Mesenchymal stem cell (in vitro differentiated cells and primary cell): ENCODE measurements at regions not wholly inside any gene's neighbourhood (a gene's known extent, or its start where the extent isn't known, plus 50 kb on each side); places are given as distances from the start of the nearest gene placed in this dataset.

Experiments
- DNase-seq: peaks from one replicate; pipeline ENCODE4 v3.0.0-alpha.2; 2013
- H2AFZ ChIP-seq: one replicate; pipeline ENCODE4 v1.6.1; 2013; ENCODE audit warnings: low read depth, mild to moderate bottlenecking, control low read depth, inconsistent platforms, low read length, moderate library complexity
- H2AK5ac ChIP-seq: 2 replicates; pipeline ENCODE4 v1.6.1; 2013; ENCODE audit warnings: low read length, moderate library complexity, mild to moderate bottlenecking, inconsistent platforms; ENCODE audit not compliant: severe bottlenecking
- H2BK120ac ChIP-seq: one replicate; pipeline ENCODE4 v1.6.1; 2013; ENCODE audit warnings: low read depth, mild to moderate bottlenecking, inconsistent platforms, low read length, moderate library complexity
- H2BK12ac ChIP-seq, 2 experiments: one replicate each; pipeline ENCODE4 v1.6.1; 2013; ENCODE audit warnings: inconsistent platforms in 2 of 2, low read length in 2 of 2, mild to moderate bottlenecking in 2 of 2, moderate library complexity in 2 of 2, control low read depth in 1 of 2
- H2BK15ac ChIP-seq: one replicate; pipeline ENCODE4 v1.6.1; 2013; ENCODE audit warnings: mild to moderate bottlenecking, low read depth, inconsistent platforms; ENCODE audit not compliant: poor library complexity, severe bottlenecking
- H2BK5ac ChIP-seq: 2 replicates; pipeline ENCODE4 v1.6.1; 2013; ENCODE audit warnings: low read depth, mild to moderate bottlenecking, low read length, control low read depth, inconsistent platforms; ENCODE audit not compliant: poor library complexity, severe bottlenecking
- H3K14ac ChIP-seq, 2 experiments: one replicate each; pipeline ENCODE4 v1.6.1; 2013; ENCODE audit warnings: inconsistent platforms in 2 of 2, low read length in 2 of 2, control low read depth in 1 of 2, mild to moderate bottlenecking in 1 of 2, moderate library complexity in 1 of 2
- H3K18ac ChIP-seq, 2 experiments: one replicate each; pipeline ENCODE4 v1.6.1; 2013; ENCODE audit warnings: inconsistent platforms in 2 of 2, low read length in 2 of 2, control low read depth in 1 of 2, low read depth in 1 of 2, mild to moderate bottlenecking in 1 of 2
- H3K23ac ChIP-seq, 2 experiments: one replicate each; pipeline ENCODE4 v1.6.1; 2013; ENCODE audit warnings: inconsistent platforms in 2 of 2, low read length in 2 of 2, mild to moderate bottlenecking in 2 of 2, moderate library complexity in 2 of 2, control low read depth in 1 of 2
- H3K27ac ChIP-seq: 2 replicates; pipeline ENCODE4 v1.5.1; 2013; ENCODE audit warnings: mild to moderate bottlenecking, moderate library complexity, low read length, control low read depth, inconsistent platforms; ENCODE audit not compliant: poor library complexity, severe bottlenecking
- H3K27me3 ChIP-seq, 2 experiments: 2 replicates each; pipeline versions ENCODE4 v1.6.1 to v1.7.0; 2013; ENCODE audit warnings: low read length in 2 of 2, mild to moderate bottlenecking in 2 of 2, moderate library complexity in 2 of 2, control low read depth in 1 of 2, inconsistent platforms in 1 of 2; ENCODE audit not compliant: control insufficient read depth in 1 of 2, insufficient read depth in 1 of 2
- H3K36me3 ChIP-seq, 2 experiments: 2 replicates each; pipeline versions ENCODE4 v1.6.1 to v1.7.0; 2013; ENCODE audit warnings: low read length in 2 of 2, control low read depth in 1 of 2, inconsistent platforms in 1 of 2, low read depth in 1 of 2, mild to moderate bottlenecking in 1 of 2; ENCODE audit not compliant: insufficient read depth in 2 of 2, control insufficient read depth in 1 of 2
- H3K4ac ChIP-seq, 2 experiments: one replicate each; pipeline ENCODE4 v1.6.1; 2013; ENCODE audit warnings: inconsistent platforms in 2 of 2, low read length in 2 of 2, mild to moderate bottlenecking in 2 of 2, moderate library complexity in 2 of 2, control low read depth in 1 of 2, low read depth in 1 of 2
- H3K4me1 ChIP-seq: 2 replicates; pipeline ENCODE4 v1.6.1; 2013; ENCODE audit warnings: low read depth, low read length, control low read depth; ENCODE audit not compliant: control insufficient read depth, insufficient read depth
- H3K4me2 ChIP-seq: 2 replicates; pipeline ENCODE4 v1.6.1; 2013; ENCODE audit warnings: low read length, mild to moderate bottlenecking, inconsistent platforms; ENCODE audit not compliant: poor library complexity, severe bottlenecking
- H3K4me3 ChIP-seq, 2 experiments: 2 replicates each; pipeline versions ENCODE4 v1.5.1 to v1.7.0; 2013; ENCODE audit warnings: low read length in 2 of 2, mild to moderate bottlenecking in 2 of 2, control low read depth in 1 of 2, low read depth in 1 of 2; ENCODE audit not compliant: insufficient read depth in 1 of 2
- H3K79me1 ChIP-seq: replicated peaks from 2 replicates; pipeline ENCODE4 v1.6.1; 2013; ENCODE audit warnings: mild to moderate bottlenecking, control low read depth, low read length, inconsistent platforms; ENCODE audit not compliant: poor library complexity, severe bottlenecking
- H3K9ac ChIP-seq: 2 replicates; pipeline ENCODE4 v1.7.0; 2013; ENCODE audit warnings: mild to moderate bottlenecking, low read length, moderate library complexity
- H3K9me3 ChIP-seq: 2 replicates; pipeline ENCODE4 v1.7.0; 2013; ENCODE audit warnings: mild to moderate bottlenecking, low read length; ENCODE audit not compliant: control insufficient read depth
- H4K8ac ChIP-seq: one replicate; pipeline ENCODE4 v1.6.1; 2013; ENCODE audit warnings: inconsistent platforms, mild to moderate bottlenecking, low read length, moderate library complexity
- H4K91ac ChIP-seq: one replicate; pipeline ENCODE4 v1.6.1; 2013; ENCODE audit warnings: mild to moderate bottlenecking, low read length, inconsistent platforms
- WGBS: methylation state at CpG from one replicate; pipeline ENCODE4 v1.1.7; 2013; ENCODE audit warnings: mixed read lengths; 5-methylcytosine and 5-hydroxymethylcytosine counted together

- Histone ChIP-seq H3K9ac (no peak overlapping the region), H3K23ac (no peak overlapping the region), H4K8ac (no peak overlapping the region), H2AFZ (no peak overlapping the region), H3K4me1 (no peaks in the 10 kb centered on the region), H2BK5ac (no peak overlapping the region), H2AK5ac (no peak overlapping the region), H3K79me1 (no peaks in the 10 kb centered on the region), H3K27me3 (no peaks in the 10 kb centered on the region), H2BK12ac (no peak overlapping the region), H3K4me2 (no peak overlapping the region), H4K91ac (no peak overlapping the region), H3K14ac (no peak overlapping the region), H3K4ac (no peak overlapping the region), H3K4me3 (no peak overlapping the region), H3K18ac (no peak overlapping the region), H2BK15ac (no peak overlapping the region), H3K27ac (no peak overlapping the region), H3K9me3 (peaks cover 28% of the 10 kb centered on the region), H3K36me3 (no peaks in the 10 kb centered on the region), H2BK120ac (no peak overlapping the region)
- no peak for DNase-seq
- WGBS: 94% methylated on average over 3 of the region's 5 CpGs
Observed at GRCh38 chr5:125950012-125950615, 473.1 kb upstream of the GRAMD2B start.

DNA sequence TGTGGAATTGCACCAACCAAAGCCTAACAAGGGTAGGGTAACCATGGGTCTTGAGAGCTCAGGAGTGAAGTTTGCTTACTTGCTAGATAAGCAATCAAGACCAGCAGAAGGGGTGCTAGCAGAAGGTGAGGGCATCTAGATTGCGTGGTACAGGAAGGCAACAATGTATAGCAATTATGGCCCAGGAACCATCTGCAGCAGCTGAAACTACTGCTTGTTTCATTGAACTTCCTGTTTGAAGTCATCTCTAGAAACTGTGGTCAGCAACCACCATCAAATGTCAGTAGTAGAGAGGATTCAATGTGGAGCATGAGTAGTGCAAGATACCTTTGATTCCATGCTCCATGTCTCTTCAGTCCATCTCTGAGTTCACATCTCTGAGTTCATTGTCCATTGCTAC lies 462.1 kb upstream of the GRAMD2B start:
- Histone ChIP-seq H3K4ac (no peak overlapping the region), H3K4me3 (no peak overlapping the region), H3K9me3 (no peaks in the 10 kb centered on the region), H3K23ac (no peak overlapping the region), H3K27me3 (no peaks in the 10 kb centered on the region), H3K4me2 (no peak overlapping the region), H3K27ac (no peak overlapping the region), H2BK5ac (no peak overlapping the region), H4K91ac (no peak overlapping the region), H3K18ac (no peak overlapping the region), H3K14ac (no peak overlapping the region), H4K8ac (no peak overlapping the region), H2AFZ (no peak overlapping the region), H2BK12ac (no peak overlapping the region), H2BK15ac (no peak overlapping the region), H3K79me1 (no peaks in the 10 kb centered on the region), H3K4me1 (no peaks in the 10 kb centered on the region), H3K9ac (no peak overlapping the region), H3K36me3 (no peaks in the 10 kb centered on the region), H2BK120ac (no peak overlapping the region), H2AK5ac (no peak overlapping the region)
- DNase-seq: no peak
- 92% methylated on average over 1 of the region's 1 CpG for WGBS

- H3K14ac ChIP-seq: no peak overlapping the region
- H4K91ac ChIP-seq: no peak overlapping the region
- no peak overlapping the region for H3K27ac ChIP-seq
- no peak for DNase-seq
- no peak overlapping the region for H2BK120ac ChIP-seq
- no peak overlapping the region for H2AFZ ChIP-seq
- no peaks in the 10 kb centered on the region for H3K4me1 ChIP-seq
- H3K4me2 ChIP-seq: no peak overlapping the region
- H3K4me3 ChIP-seq: no peak overlapping the region
- no peaks in the 10 kb centered on the region for H3K79me1 ChIP-seq
- no peak overlapping the region for H4K8ac ChIP-seq
- H2BK5ac ChIP-seq: no peak overlapping the region
- no peak overlapping the region for H2BK15ac ChIP-seq
- 100% methylated on average over 2 of the region's 4 CpGs for WGBS
- no peaks in the 10 kb centered on the region for H3K27me3 ChIP-seq
- H3K9ac ChIP-seq: no peak overlapping the region
- no peak overlapping the region for H3K18ac ChIP-seq
- no peaks in the 10 kb centered on the region for H3K9me3 ChIP-seq
- no peak overlapping the region for H3K23ac ChIP-seq
- no peak overlapping the region for H3K4ac ChIP-seq
- H2BK12ac ChIP-seq: no peak overlapping the region
- H2AK5ac ChIP-seq: no peak overlapping the region
- H3K36me3 ChIP-seq: no peaks in the 10 kb centered on the region
Observed at GRCh38 chr5:125965577-125965976, 457.6 kb upstream of the GRAMD2B start.

DNA sequence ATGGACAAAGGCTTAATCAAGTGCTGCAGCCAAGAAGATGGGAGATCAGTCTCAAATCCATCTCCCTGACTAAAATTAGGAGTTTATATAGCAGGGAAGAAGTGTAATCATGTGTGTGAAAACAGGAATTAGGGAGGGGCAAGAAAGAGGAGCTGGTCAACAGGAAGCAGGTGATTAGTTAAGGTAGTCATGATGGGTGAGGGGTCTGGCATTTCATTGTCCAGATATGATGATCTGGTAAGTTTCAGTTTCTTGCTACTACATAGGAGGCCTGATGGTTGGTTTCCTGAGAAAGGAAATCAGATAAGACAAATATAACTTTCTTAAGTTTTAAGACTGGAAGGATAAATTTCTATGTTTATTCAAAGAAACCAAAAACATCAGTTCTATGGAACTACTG lies 455.6 kb upstream of the GRAMD2B start:
- Histone ChIP-seq H2AFZ (no peak overlapping the region), H3K27ac (no peak overlapping the region), H3K23ac (no peak overlapping the region), H3K4ac (no peak overlapping the region), H2AK5ac (no peak overlapping the region), H3K4me2 (no peak overlapping the region), H2BK15ac (no peak overlapping the region), H4K8ac (no peak overlapping the region), H3K14ac (no peak overlapping the region), H3K27me3 (no peaks in the 10 kb centered on the region), H3K4me1 (no peaks in the 10 kb centered on the region), H3K79me1 (no peaks in the 10 kb centered on the region), H3K18ac (no peak overlapping the region), H3K9me3 (no peaks in the 10 kb centered on the region), H3K4me3 (no peak overlapping the region), H3K36me3 (no peaks in the 10 kb centered on the region), H2BK5ac (no peak overlapping the region), H2BK12ac (no peak overlapping the region), H4K91ac (no peak overlapping the region), H3K9ac (no peak overlapping the region), H2BK120ac (no peak overlapping the region)
- DNase-seq: no peak
